GM10248 (cell line): ENCODE measurements at regions not wholly inside any gene's neighbourhood (a gene's known extent, or its start where the extent isn't known, plus 50 kb on each side); places are given as distances from the start of the nearest gene placed in this dataset.

Experiments used
- CTCF ChIA-PET: fragments of 300-600 bp; sonication (Branson Sonifier 250); formaldehyde crosslinking; extraction: SDS; loops from one replicate; lab custom pipeline; 2021; ENCODE audit warnings: antibody characterized with exemption; lab: Yijun Ruan, JAX
- POLR2A ChIA-PET: fragments of 350-650 bp; sonication (Branson Sonifier 250); formaldehyde crosslinking; extraction: SDS; loops from one replicate; lab custom pipeline; 2020; ENCODE audit warnings: antibody characterized with exemption; lab: Yijun Ruan, JAX
- DNase-seq: peaks from one replicate; pipeline ENCODE4 v3.0.0; 2012; ENCODE audit errors: extremely low spot score
- TF ChIP-seq, protein P1 (sequence below): IDR thresholded peaks from 2 replicates; pipeline ENCODE4 v1.5.1; 2012; ENCODE audit warnings: mild to moderate bottlenecking, low read depth; ENCODE audit errors: extremely low read depth, missing control alignments, control extremely low read depth

DNA sequence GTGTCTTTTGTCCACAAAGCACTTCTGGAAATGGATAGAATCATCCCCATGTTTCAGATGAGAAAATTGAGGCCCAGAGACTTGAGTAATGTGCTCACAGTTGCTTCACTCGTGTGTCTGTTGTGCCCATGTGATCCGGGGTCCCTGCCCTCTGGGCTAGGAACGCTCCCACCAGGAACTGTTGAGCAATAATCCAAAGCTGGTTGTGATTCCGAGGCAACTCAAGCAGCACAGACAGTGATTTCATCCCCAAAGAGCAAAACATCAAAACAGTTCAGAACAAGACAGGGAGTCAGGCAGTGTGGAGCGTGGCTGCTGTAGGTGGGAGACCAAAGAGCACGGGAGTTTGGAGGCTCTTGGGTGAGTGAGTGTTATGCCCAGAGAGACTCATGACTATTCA is 205.0 kb upstream of the ASIC2 start:
- CTCF ChIA-PET, result no interaction called here
- POLR2A ChIA-PET, result no interaction called here
- no peak for DNase-seq
- TF ChIP-seq, protein P1, sequence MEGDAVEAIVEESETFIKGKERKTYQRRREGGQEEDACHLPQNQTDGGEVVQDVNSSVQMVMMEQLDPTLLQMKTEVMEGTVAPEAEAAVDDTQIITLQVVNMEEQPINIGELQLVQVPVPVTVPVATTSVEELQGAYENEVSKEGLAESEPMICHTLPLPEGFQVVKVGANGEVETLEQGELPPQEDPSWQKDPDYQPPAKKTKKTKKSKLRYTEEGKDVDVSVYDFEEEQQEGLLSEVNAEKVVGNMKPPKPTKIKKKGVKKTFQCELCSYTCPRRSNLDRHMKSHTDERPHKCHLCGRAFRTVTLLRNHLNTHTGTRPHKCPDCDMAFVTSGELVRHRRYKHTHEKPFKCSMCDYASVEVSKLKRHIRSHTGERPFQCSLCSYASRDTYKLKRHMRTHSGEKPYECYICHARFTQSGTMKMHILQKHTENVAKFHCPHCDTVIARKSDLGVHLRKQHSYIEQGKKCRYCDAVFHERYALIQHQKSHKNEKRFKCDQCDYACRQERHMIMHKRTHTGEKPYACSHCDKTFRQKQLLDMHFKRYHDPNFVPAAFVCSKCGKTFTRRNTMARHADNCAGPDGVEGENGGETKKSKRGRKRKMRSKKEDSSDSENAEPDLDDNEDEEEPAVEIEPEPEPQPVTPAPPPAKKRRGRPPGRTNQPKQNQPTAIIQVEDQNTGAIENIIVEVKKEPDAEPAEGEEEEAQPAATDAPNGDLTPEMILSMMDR, result no peak

GRCh38 chr17:33499040-33499439 is 205.9 kb upstream of the ASIC2 start:
- TF ChIP-seq, protein P1, result no peak
- ChIA-PET POLR2A (no interaction called here), CTCF (no interaction called here)

DNA sequence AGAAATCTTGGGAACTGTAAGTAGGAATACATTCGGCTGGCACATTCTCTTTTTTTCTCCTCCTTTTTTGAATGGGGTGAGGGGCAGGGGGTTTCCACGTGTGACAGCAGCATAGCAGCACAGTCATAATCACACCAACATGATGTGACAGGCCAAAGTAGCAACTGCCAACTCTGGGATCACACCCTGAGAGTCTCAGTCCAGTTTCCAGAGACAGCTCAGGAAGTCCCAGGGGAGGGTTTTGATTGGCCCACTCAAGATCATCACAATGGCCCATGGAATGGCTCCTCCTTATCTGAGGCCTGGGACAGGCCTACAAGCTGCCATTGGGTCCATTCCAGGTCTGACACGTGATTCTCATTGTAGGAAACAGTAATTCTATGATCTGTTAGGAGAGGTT is 207.1 kb upstream of the ASIC2 start:
- DNase-seq, result no peak
- POLR2A ChIA-PET, result no interaction called here
- CTCF ChIA-PET, result no interaction called here

More at GRCh38 chr17:33499040-33499439, 205.9 kb upstream of the ASIC2 start:
- DNase-seq, result no peak

DNA sequence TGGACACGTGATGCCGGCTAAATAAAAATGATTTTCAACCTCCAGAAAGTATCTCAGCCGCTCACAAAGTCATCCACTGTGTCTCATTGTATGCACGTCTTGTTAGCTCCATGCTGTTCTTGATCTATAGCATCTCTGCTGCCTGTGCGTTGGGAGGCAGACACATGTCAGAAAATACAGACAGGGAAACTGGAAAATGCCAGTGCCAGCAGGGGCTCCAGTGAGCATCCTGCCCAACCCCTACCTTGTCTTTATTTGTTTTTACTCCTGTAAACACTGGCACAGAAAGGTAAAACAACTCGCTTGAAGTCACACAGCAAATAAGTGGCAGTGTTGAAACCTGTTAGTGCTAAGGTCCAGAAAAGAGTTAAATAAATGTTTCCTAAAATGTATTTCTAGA is 208.1 kb upstream of the ASIC2 start:
- TF ChIP-seq, protein P1, result no peak
- ChIA-PET POLR2A (no interaction called here), CTCF (no interaction called here)

More for the DNA sequence above, 207.1 kb upstream of the ASIC2 start:
- TF ChIP-seq, protein P1, result no peak

DNA sequence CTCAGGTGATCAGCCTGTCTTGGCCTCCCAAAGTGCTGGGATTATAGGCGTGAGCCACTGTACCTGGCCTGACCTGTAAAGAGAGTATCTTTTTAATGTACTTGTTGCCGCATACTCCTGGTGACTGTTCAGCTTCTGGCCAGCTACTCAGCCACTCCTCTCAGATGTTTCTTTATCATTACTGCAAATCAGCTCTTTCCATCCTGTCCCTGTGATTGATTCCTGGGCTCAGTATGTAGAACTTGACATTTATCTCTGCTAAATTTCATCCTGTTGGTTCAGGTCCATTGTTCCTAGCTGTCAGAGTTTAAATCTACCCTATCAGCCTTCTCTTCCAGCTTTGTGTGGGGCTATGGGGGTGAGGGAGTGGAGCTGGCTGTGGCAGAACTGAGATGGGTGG is 211.5 kb upstream of the ASIC2 start:
- ChIA-PET CTCF (interaction anchor here (1.1 to 1.4 kb wide), 2 partner anchors 16 to 25 kb away, joined by 3 to 4 read pairs; no protein-coding TSS in a partner anchor), POLR2A (no interaction called here)
- DNase-seq, result no peak
- TF ChIP-seq, protein P1, result no peak

More for the DNA sequence above, 208.1 kb upstream of the ASIC2 start:
- no peak for DNase-seq

DNA sequence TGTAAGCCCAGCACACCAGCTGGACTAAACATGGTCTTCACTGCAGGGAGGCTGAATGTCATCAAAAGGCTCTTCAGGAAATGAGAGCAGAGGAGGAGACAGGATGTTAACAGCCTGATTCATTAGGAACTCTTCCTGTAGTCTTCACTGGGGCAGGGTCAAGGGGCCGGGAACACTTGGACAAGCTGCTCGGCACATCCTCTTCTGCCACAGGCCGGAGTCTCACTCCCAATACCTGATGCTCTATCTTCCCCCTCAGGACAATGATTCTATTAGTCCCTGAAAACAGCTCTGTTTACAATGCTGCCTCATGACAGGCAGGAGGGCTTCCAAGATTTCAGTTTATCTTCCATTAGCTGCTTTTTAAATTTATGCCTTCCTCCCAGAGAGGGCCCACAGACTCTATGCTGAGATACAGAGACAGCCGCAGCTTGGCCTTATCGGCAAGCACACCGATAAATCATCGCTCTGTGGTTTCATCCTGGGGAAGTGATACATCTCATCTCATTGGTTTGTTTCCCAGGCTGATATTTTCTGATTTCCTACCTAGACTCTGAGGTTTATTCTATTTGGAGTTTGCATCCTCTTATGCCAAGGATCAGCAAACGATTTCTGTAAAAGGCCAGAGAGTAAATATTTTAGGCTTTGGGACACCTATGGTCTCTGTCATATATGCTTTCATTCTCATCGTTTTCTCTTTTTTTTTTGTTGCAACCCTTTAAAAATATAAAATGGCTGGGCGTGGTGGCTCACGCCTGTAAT is 214.0 kb upstream of the ASIC2 start:
- ChIA-PET CTCF (interaction anchor here (1.2 kb wide), 1 partner anchor 17 kb away, joined by 3 read pairs; no protein-coding TSS in a partner anchor), POLR2A (no interaction called here)
- DNase-seq, result no peak
- TF ChIP-seq, protein P1, result no peak
